ENCODE measurements at regions not wholly inside any gene's neighbourhood (a gene's known extent, or its start where the extent isn't known, plus 50 kb on each side); places are given as distances from the start of the nearest gene placed in this dataset.

DNA sequence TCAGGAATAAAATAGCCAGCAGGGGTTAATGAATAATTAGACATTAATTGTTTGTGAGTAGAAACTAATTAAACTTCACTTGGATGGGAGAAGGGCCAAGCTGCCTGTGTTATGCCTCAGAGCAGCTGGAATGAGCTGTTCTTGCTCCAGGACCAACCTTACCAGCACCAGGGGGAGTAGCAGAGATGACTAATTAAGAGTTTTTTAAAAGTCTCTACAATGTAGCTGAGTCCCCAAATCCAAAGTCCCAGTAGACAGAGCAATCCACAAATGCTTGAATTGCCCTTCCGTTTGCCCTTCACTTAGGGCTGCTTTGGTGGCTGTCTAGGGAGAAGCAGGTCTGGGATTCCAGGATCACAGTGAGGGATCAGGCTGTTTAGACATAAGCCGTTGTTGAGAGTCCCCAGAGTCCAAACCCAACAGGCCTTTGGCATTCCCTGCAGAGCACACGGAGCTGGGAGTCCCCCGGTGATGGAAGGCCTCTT, 59.4 kb downstream of the RHOB start (continued):
- no peak for TF ChIP-seq RNF2 (conservative IDR thresholded peaks at IDR 0.05; ENCODE audit: low read depth)
- TF ChIP-seq, protein P1, sequence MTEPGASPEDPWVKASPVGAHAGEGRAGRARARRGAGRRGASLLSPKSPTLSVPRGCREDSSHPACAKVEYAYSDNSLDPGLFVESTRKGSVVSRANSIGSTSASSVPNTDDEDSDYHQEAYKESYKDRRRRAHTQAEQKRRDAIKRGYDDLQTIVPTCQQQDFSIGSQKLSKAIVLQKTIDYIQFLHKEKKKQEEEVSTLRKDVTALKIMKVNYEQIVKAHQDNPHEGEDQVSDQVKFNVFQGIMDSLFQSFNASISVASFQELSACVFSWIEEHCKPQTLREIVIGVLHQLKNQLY (CRISPR knock-in tag; IDR thresholded peaks at IDR 0.05): no peak
- TF ChIP-seq TGIF2 (CRISPR knock-in tag; IDR thresholded peaks at IDR 0.05): no peak
- no peak for TF ChIP-seq ZNF251 (CRISPR knock-in tag; IDR thresholded peaks at IDR 0.05)
- no peak for TF ChIP-seq ZNF468 (CRISPR knock-in tag; IDR thresholded peaks at IDR 0.05)
- no peak for TF ChIP-seq HDAC2 (CRISPR knock-in tag; IDR thresholded peaks at IDR 0.05)
- TF ChIP-seq, protein P2, sequence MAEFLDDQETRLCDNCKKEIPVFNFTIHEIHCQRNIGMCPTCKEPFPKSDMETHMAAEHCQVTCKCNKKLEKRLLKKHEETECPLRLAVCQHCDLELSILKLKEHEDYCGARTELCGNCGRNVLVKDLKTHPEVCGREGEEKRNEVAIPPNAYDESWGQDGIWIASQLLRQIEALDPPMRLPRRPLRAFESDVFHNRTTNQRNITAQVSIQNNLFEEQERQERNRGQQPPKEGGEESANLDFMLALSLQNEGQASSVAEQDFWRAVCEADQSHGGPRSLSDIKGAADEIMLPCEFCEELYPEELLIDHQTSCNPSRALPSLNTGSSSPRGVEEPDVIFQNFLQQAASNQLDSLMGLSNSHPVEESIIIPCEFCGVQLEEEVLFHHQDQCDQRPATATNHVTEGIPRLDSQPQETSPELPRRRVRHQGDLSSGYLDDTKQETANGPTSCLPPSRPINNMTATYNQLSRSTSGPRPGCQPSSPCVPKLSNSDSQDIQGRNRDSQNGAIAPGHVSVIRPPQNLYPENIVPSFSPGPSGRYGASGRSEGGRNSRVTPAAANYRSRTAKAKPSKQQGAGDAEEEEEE (CRISPR knock-in tag; IDR thresholded peaks at IDR 0.05; ENCODE audit: borderline replicate concordance): no peak
- no peak for TF ChIP-seq ZNF644 (CRISPR knock-in tag; IDR thresholded peaks at IDR 0.05; ENCODE audit: low read depth)
- no peak for TF ChIP-seq SMARCC2 (IDR thresholded peaks at IDR 0.05)
- TF ChIP-seq JUN (CRISPR knock-in tag; IDR thresholded peaks at IDR 0.05): no peak
- TF ChIP-seq MXI1 (IDR thresholded peaks at IDR 0.05; ENCODE audit: borderline replicate concordance, low read depth, low read length): no peak
- no peak for TF ChIP-seq ATF7-NPFF (CRISPR knock-in tag; IDR thresholded peaks at IDR 0.05; ENCODE audit: low read depth)
- TF ChIP-seq HIVEP1 (CRISPR knock-in tag; IDR thresholded peaks at IDR 0.05): no peak; the same call in 1 of the 2 replicates
- peak; percentile 57 for TF ChIP-seq HNF4A (CRISPR knock-in tag; IDR thresholded peaks at IDR 0.05)
- TF ChIP-seq, protein P3, sequence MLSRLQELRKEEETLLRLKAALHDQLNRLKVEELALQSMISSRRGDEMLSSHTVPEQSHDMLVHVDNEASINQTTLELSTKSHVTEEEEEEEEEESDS (CRISPR knock-in tag; IDR thresholded peaks at IDR 0.05; ENCODE audit: borderline replicate concordance): no peak
- TF ChIP-seq TEAD3 (CRISPR knock-in tag; optimal IDR thresholded peaks at IDR 0.05; ENCODE audit: borderline replicate concordance): peak; percentile 78
- no peak for TF ChIP-seq MATR3 (CRISPR knock-in tag; IDR thresholded peaks at IDR 0.05)
- TF ChIP-seq DPF2 (CRISPR knock-in tag; IDR thresholded peaks at IDR 0.05; ENCODE audit: borderline replicate concordance, low read depth): no peak
- TF ChIP-seq, protein P4, sequence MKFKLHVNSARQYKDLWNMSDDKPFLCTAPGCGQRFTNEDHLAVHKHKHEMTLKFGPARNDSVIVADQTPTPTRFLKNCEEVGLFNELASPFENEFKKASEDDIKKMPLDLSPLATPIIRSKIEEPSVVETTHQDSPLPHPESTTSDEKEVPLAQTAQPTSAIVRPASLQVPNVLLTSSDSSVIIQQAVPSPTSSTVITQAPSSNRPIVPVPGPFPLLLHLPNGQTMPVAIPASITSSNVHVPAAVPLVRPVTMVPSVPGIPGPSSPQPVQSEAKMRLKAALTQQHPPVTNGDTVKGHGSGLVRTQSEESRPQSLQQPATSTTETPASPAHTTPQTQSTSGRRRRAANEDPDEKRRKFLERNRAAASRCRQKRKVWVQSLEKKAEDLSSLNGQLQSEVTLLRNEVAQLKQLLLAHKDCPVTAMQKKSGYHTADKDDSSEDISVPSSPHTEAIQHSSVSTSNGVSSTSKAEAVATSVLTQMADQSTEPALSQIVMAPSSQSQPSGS (CRISPR knock-in tag; IDR thresholded peaks at IDR 0.05): no peak
- TF ChIP-seq MEIS1 (CRISPR knock-in tag; IDR thresholded peaks at IDR 0.05; ENCODE audit: borderline replicate concordance): no peak
- TF ChIP-seq RXRA (CRISPR knock-in tag; IDR thresholded peaks at IDR 0.05): no peak
- TF ChIP-seq ZNF253 (CRISPR knock-in tag; IDR thresholded peaks at IDR 0.05; ENCODE audit: borderline replicate concordance): no peak
- TF ChIP-seq ZNF317 (CRISPR knock-in tag; IDR thresholded peaks at IDR 0.05): no peak
- no peak for TF ChIP-seq FOSL2 (CRISPR knock-in tag; IDR thresholded peaks at IDR 0.05)
- peak; percentile 52; the same call in 1 of the 2 replicates for TF ChIP-seq ZNF792 (CRISPR knock-in tag; IDR thresholded peaks at IDR 0.05)
- TF ChIP-seq ZNF441 (CRISPR knock-in tag; IDR thresholded peaks at IDR 0.05; ENCODE audit: borderline replicate concordance): 0 out of 2 replicates have a peak, but pooled peaks have one; percentile 58
- TF ChIP-seq ZFP1 (CRISPR knock-in tag; IDR thresholded peaks at IDR 0.05): no peak
- TF ChIP-seq ZEB1 (IDR thresholded peaks at IDR 0.05; ENCODE audit: insufficient replicate concordance, low read depth): peak; percentile 60
- no peak for TF ChIP-seq RBAK (CRISPR knock-in tag; IDR thresholded peaks at IDR 0.05)
- TF ChIP-seq KLF13 (CRISPR knock-in tag; IDR thresholded peaks at IDR 0.05): no peak
- TF ChIP-seq ONECUT2 (CRISPR knock-in tag; IDR thresholded peaks at IDR 0.05): no peak
- TF ChIP-seq, protein P5, sequence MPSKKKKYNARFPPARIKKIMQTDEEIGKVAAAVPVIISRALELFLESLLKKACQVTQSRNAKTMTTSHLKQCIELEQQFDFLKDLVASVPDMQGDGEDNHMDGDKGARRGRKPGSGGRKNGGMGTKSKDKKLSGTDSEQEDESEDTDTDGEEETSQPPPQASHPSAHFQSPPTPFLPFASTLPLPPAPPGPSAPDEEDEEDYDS (CRISPR knock-in tag; IDR thresholded peaks at IDR 0.05): 0 out of 2 replicates have a peak, but pooled peaks have one; percentile 12

Measured in HepG2 (cell line).